ENCODE measurements at regions not wholly inside any gene's neighbourhood (a gene's known extent, or its start where the extent isn't known, plus 50 kb on each side); places are given as distances from the start of the nearest gene placed in this dataset.

DNA sequence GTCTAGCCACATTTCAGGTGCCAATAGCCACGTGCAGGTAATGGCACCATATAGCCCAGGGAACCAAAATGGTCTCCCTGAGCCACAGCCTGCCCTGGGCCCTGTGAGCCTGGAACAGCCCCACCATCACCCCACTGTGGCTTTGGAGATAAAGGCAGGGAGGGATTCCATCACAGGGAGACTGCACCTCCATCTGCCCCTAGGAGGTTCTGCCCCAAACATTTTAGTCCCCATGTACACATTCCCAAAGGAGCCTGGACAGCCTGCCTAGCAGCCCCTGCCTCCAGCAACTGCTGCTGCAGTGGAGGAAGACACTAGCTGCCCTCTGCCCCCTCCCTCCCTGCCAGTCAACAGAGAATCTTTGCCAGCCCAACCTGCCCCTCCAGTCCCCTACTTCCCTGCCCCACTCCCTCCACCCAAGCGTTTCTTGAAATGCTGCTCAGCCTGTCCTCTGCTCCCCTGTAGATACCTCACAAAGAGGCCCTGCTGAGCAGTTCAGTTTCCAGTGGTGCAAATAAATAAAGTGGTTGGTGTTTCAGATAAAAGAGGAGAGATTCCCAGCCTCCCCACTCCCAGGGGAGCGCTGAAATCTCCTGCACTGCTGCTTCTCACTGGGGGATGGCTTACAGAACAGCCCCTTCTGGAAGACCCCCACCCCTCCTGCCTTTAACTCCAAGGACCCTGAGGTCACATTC lies 921.8 kb downstream of the UQCRFS1 start:
- Histone ChIP-seq H3K4me2 (ENCODE audit: insufficient read depth, insufficient read length, low read length) (no peak overlapping the region), H2BK20ac (ENCODE audit: low read depth, low read length, poor library complexity, severe bottlenecking) (no peak overlapping the region)

More for the DNA sequence above, 921.8 kb downstream of the UQCRFS1 start:
- WGBS (ENCODE audit: extremely low coverage, insufficient read length, low lambda C conversion rate): no CpG with 5 or more reads among the region's 3 CpGs
- no peak overlapping the region for H2BK15ac ChIP-seq (ENCODE audit: low read depth, low read length)
- Mint-ChIP-seq H3K4me1 (peaks cover 66 to 77% of the 10 kb centered on the region in 2 experiments), H3K27me3 (ENCODE audit: low read depth) (no peaks in the 10 kb centered on the region), H3K27ac (peak overlapping the region; percentile 37 to 86 (median 84); a peak in 6 of 7 replicates), H3K9me3 (peaks cover under 1 to 4% of the 10 kb centered on the region in 2 experiments), H3K36me3 (ENCODE audit: insufficient read depth in 1 of 3, low read depth in 3 of 3) (peaks cover 0 to 3% (median 0%) of the 10 kb centered on the region in 3 experiments; a peak in 1 of 7 replicates), H3K4me3 (peak overlapping the region in 1 of 2 experiments; percentile 59; a peak in 3 of 5 replicates)
- H4K91ac ChIP-seq (ENCODE audit: insufficient read length, low read depth, low read length): no peak overlapping the region
- no peak overlapping the region for H3K18ac ChIP-seq (ENCODE audit: insufficient read length, low read depth, low read length)
- H2AFZ ChIP-seq (ENCODE audit: low read length): no peak overlapping the region
- H3K56ac ChIP-seq (ENCODE audit: insufficient read length, low read depth, low read length): no peak overlapping the region
- H3T11ph ChIP-seq (ENCODE audit: low read length): no peak overlapping the region
- H3K23ac ChIP-seq (ENCODE audit: insufficient read length, low read depth, low read length): no peak overlapping the region
- TF ChIP-seq, protein P1, sequence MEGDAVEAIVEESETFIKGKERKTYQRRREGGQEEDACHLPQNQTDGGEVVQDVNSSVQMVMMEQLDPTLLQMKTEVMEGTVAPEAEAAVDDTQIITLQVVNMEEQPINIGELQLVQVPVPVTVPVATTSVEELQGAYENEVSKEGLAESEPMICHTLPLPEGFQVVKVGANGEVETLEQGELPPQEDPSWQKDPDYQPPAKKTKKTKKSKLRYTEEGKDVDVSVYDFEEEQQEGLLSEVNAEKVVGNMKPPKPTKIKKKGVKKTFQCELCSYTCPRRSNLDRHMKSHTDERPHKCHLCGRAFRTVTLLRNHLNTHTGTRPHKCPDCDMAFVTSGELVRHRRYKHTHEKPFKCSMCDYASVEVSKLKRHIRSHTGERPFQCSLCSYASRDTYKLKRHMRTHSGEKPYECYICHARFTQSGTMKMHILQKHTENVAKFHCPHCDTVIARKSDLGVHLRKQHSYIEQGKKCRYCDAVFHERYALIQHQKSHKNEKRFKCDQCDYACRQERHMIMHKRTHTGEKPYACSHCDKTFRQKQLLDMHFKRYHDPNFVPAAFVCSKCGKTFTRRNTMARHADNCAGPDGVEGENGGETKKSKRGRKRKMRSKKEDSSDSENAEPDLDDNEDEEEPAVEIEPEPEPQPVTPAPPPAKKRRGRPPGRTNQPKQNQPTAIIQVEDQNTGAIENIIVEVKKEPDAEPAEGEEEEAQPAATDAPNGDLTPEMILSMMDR (conservative IDR thresholded peaks at IDR 0.05): no peak
- peaks cover 17% of the 10 kb centered on the region for H3K4me1 ChIP-seq (ENCODE audit: insufficient read depth, low read length)
- no peak overlapping the region for H4K5ac ChIP-seq (ENCODE audit: insufficient read length, low read depth, low read length)
- H3K9ac ChIP-seq (ENCODE audit: extremely low read depth, insufficient read length, low read length): no peak overlapping the region
- no peak overlapping the region for H2BK5ac ChIP-seq (ENCODE audit: insufficient read length, low read length)
- no peaks in the 10 kb centered on the region for H3K27me3 ChIP-seq (ENCODE audit: insufficient read depth, low read length)
- no peaks in the 10 kb centered on the region for H3K79me1 ChIP-seq (ENCODE audit: insufficient read depth, low read depth, low read length, poor library complexity, severe bottlenecking)
- H4K8ac ChIP-seq (replicated peaks; ENCODE audit: insufficient read length, low read depth, low read length): no peak overlapping the region
- H2BK12ac ChIP-seq (ENCODE audit: insufficient read length, low read depth, low read length): no peak overlapping the region
- no peak overlapping the region for H3K14ac ChIP-seq (ENCODE audit: insufficient read depth, low read length)
- DNase-seq: peak; percentile 46
- H4K20me1 ChIP-seq (ENCODE audit: control insufficient read depth, insufficient read depth, insufficient read length): no peaks in the 10 kb centered on the region
- H3K27ac ChIP-seq (ENCODE audit: insufficient read length, low read depth, low read length): no peak overlapping the region
- H3K4ac ChIP-seq (ENCODE audit: low read depth, low read length): no peak overlapping the region
- H2AK5ac ChIP-seq (ENCODE audit: insufficient read length, low read length): no peak overlapping the region
- no peaks in the 10 kb centered on the region for H3K9me3 ChIP-seq (ENCODE audit: control insufficient read depth, low read depth, low read length)
- H3K23me2 ChIP-seq (ENCODE audit: insufficient read length, low read depth, low read length, poor library complexity, severe bottlenecking): no peaks in the 10 kb centered on the region
- no peaks in the 10 kb centered on the region for H3K79me2 ChIP-seq (ENCODE audit: insufficient read depth, low read length)
- H2BK120ac ChIP-seq (ENCODE audit: low read depth, low read length, poor library complexity, severe bottlenecking): no peak overlapping the region
